Omental fat pad (tissue), 3 donors: ENCODE measurements at regions not wholly inside any gene's neighbourhood (a gene's known extent, or its start where the extent isn't known, plus 50 kb on each side); places are given as distances from the start of the nearest gene placed in this dataset.

Source experiments
- ATAC-seq: fragments of 150-250 bp; one replicate; pipeline ENCODE4 v1.9.1; 2016; ENCODE audit warnings: mild to moderate bottlenecking, moderate library complexity; ENCODE audit not compliant: low FRiP score
- DNase-seq: peaks from one replicate; pipeline ENCODE4 v3.0.0-alpha.2; 2019; ENCODE audit warnings: low spot score
- CTCF ChIP-seq, 3 donors: fragments of 450-650 bp; IDR thresholded peaks; one replicate each; pipeline ENCODE4 v1.5.1; 2016 to 2017; ENCODE audit warnings: antibody characterized with exemption in 3 of 3, mild to moderate bottlenecking in 3 of 3, moderate library complexity in 2 of 3

- no peak for DNase-seq
- no peak for ATAC-seq
- TF ChIP-seq CTCF (IDR thresholded peaks at IDR 0.05): no peak
These were observed 568.3 kb downstream of the ANKRD50 start for GRCh38 chr4:124144238-124144654.

- no peak for TF ChIP-seq CTCF (IDR thresholded peaks at IDR 0.05)
- DNase-seq: no peak
- ATAC-seq: no peak
These were observed 566.5 kb downstream of the ANKRD50 start for GRCh38 chr4:124146068-124146467.

GRCh38 chr4:124151031-124151430, 561.5 kb downstream of the ANKRD50 start:
- TF ChIP-seq CTCF (IDR thresholded peaks at IDR 0.05): no peak
- DNase-seq (no peak), ATAC-seq (no peak)

GRCh38 chr4:124152132-124152531, 560.4 kb downstream of the ANKRD50 start:
- ATAC-seq: no peak
- no peak for TF ChIP-seq CTCF (IDR thresholded peaks at IDR 0.05)
- no peak for DNase-seq

- no peak for ATAC-seq
- no peak for DNase-seq
- TF ChIP-seq CTCF (IDR thresholded peaks at IDR 0.05): no peak
These were observed 557.3 kb downstream of the ANKRD50 start for GRCh38 chr4:124155239-124155638.

- ATAC-seq: no peak
- TF ChIP-seq CTCF (IDR thresholded peaks at IDR 0.05): no peak
These were observed 555.0 kb downstream of the ANKRD50 start for GRCh38 chr4:124157396-124158083.

GRCh38 chr4:124163401-124163800, 549.1 kb downstream of the ANKRD50 start:
- no peak for TF ChIP-seq CTCF (IDR thresholded peaks at IDR 0.05)
- DNase-seq (no peak), ATAC-seq (no peak)

More at GRCh38 chr4:124157396-124158083, 555.0 kb downstream of the ANKRD50 start:
- DNase-seq: no peak
